ENCODE measurements at regions not wholly inside any gene's neighbourhood (a gene's known extent, or its start where the extent isn't known, plus 50 kb on each side); places are given as distances from the start of the nearest gene placed in this dataset.

GRCh38 chr1:29428280-29428615 lies 191.9 kb downstream of the PTPRU start:
- H3F3A ChIP-seq (ENCODE audit: insufficient read depth, low read length, poor library complexity, severe bottlenecking): no peaks in the 10 kb centered on the region
- no peaks in the 10 kb centered on the region for H3K9me3 ChIP-seq (ENCODE audit: low read length)
- no peak overlapping the region for H3K27ac ChIP-seq (ENCODE audit: low read length)
- no peaks in the 10 kb centered on the region for H3K36me3 ChIP-seq (ENCODE audit: insufficient read depth, low read length)
- no peak overlapping the region for H3K9ac ChIP-seq (ENCODE audit: low read length)
- H3K9me2 ChIP-seq (ENCODE audit: insufficient read depth, low read length): no peaks in the 10 kb centered on the region
- no peak overlapping the region for H3K4me3 ChIP-seq (ENCODE audit: low read length)
- no peak overlapping the region for H2AFZ ChIP-seq (ENCODE audit: low read depth, low read length)
- no peak overlapping the region for H3K4me2 ChIP-seq (ENCODE audit: low read length)
- H3K27me3 ChIP-seq (ENCODE audit: insufficient read depth, low read depth, low read length): no peaks in the 10 kb centered on the region
- no peak for TF ChIP-seq RAD21 (conservative IDR thresholded peaks at IDR 0.05)
- TF ChIP-seq SMC3 (conservative IDR thresholded peaks at IDR 0.05; ENCODE audit: poor library complexity): no peak
- no peak for TF ChIP-seq REST (IDR thresholded peaks at IDR 0.05; ENCODE audit: borderline replicate concordance)
- no peak for TF ChIP-seq EP300 (conservative IDR thresholded peaks at IDR 0.05; ENCODE audit: poor library complexity, severe bottlenecking)
- no peak for TF ChIP-seq POLR2AphosphoS5 (IDR thresholded peaks at IDR 0.05)
- TF ChIP-seq MXI1 (conservative IDR thresholded peaks at IDR 0.05; ENCODE audit: poor library complexity, severe bottlenecking): no peak
- TF ChIP-seq TAF1 (IDR thresholded peaks at IDR 0.05; ENCODE audit: low read depth): no peak
- TF ChIP-seq CTCF (IDR thresholded peaks at IDR 0.05; ENCODE audit: poor library complexity, severe bottlenecking): no peak
- TF ChIP-seq EZH2 (IDR thresholded peaks at IDR 0.05; ENCODE audit: borderline replicate concordance, insufficient read depth, low read length, poor library complexity, severe bottlenecking): no peak
- H4K20me1 ChIP-seq (ENCODE audit: insufficient read depth): no peaks in the 10 kb centered on the region
- no peaks in the 10 kb centered on the region for H3K79me2 ChIP-seq (replicated peaks; ENCODE audit: insufficient read depth, low read length)

GRCh38 chr1:29427614-29428279 lies 191.4 kb downstream of the PTPRU start:
- Histone ChIP-seq H3K9me3 (ENCODE audit: low read length) (no peaks in the 10 kb centered on the region), H3K4me2 (ENCODE audit: low read length) (no peak overlapping the region), H3K36me3 (ENCODE audit: insufficient read depth, low read length) (no peaks in the 10 kb centered on the region), H3K9ac (ENCODE audit: low read length) (no peak overlapping the region), H3F3A (ENCODE audit: insufficient read depth, low read length, poor library complexity, severe bottlenecking) (no peaks in the 10 kb centered on the region), H3K27me3 (ENCODE audit: insufficient read depth, low read depth, low read length) (no peaks in the 10 kb centered on the region), H3K27ac (ENCODE audit: low read length) (no peak overlapping the region), H3K4me3 (ENCODE audit: low read length) (no peak overlapping the region), H2AFZ (ENCODE audit: low read depth, low read length) (no peak overlapping the region), H3K9me2 (ENCODE audit: insufficient read depth, low read length) (no peaks in the 10 kb centered on the region), H4K20me1 (ENCODE audit: insufficient read depth) (no peaks in the 10 kb centered on the region), H3K79me2 (replicated peaks; ENCODE audit: insufficient read depth, low read length) (no peaks in the 10 kb centered on the region)
- no peak for TF ChIP-seq EP300 (conservative IDR thresholded peaks at IDR 0.05; ENCODE audit: poor library complexity, severe bottlenecking)

Data from neural cell (in vitro differentiated cells).